ENCODE measurements at regions not wholly inside any gene's neighbourhood (a gene's known extent, or its start where the extent isn't known, plus 50 kb on each side); places are given as distances from the start of the nearest gene placed in this dataset.

DNA sequence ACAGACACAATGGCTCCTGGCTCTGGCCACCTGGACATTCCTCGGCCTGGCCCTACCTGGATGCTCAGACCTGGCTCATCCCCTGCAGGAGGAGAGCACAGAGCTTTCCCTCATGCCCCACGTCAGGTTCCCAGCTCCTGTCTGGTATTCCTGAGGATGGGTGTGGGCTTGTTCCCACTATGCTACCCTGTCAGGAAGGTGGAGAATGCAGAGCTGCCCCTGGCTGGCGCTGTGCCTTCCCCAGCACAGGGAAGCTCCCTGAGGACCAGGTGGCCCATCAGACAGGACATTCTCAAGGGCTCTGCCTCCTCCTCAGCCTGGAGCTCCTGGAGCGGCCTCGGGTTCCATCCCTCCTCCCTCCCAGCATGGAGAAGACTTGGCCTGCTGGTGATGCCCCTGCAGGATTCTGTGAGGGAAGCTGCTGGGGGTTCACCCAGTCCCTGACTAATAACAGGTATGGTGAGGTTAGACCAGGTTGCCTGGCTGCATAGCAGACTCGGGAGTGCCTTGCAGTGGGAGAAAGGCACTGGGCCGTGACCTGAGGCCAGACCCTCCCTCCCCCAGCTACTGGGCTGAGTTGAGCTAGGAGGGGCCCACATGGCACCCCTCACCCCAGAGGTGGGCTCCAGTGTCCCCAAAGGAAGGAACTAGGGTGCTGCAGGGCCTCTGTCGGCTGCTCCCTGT, 156.0 kb upstream of the MLN start:
- Histone ChIP-seq H3K4me3 (ENCODE audit: low read depth, low read length) (no peak overlapping the region), H3K4me1 (ENCODE audit: control insufficient read depth, insufficient read depth, low read length, unreplicated experiment) (no peaks in the 10 kb centered on the region), H2AFZ (ENCODE audit: low read length, unreplicated experiment) (no peak overlapping the region), H3K27ac (ENCODE audit: low read depth, low read length) (no peak overlapping the region), H3K27me3 (ENCODE audit: insufficient read depth, low read length) (peaks cover 29% of the 10 kb centered on the region), H3K36me3 (ENCODE audit: insufficient read depth, low read length) (no peaks in the 10 kb centered on the region), H3K79me2 (ENCODE audit: control insufficient read depth, insufficient read depth, low read length, unreplicated experiment) (no peaks in the 10 kb centered on the region)

DNA sequence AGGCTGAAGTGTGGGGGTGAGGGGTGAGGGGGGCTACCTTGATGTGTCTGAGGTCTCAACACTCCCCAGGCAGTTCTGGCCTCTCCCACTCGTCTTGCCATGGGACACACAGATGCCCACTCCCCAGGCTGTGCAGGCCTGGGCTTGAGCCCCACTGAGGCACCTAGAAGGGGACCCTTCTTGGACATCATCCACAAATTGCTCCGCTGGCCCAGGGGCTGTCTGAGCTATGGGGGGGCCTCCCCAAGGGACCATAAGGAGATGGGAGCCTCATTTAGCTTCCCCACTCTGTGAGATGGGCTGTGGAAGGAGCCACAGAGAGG, 155.5 kb upstream of the MLN start:
- Histone ChIP-seq H3K4me1 (ENCODE audit: control insufficient read depth, insufficient read depth, low read length, unreplicated experiment) (no peaks in the 10 kb centered on the region), H3K27me3 (ENCODE audit: insufficient read depth, low read length) (peaks cover 27% of the 10 kb centered on the region), H3K4me3 (ENCODE audit: low read depth, low read length) (no peak overlapping the region), H3K79me2 (ENCODE audit: control insufficient read depth, insufficient read depth, low read length, unreplicated experiment) (no peaks in the 10 kb centered on the region), H3K36me3 (ENCODE audit: insufficient read depth, low read length) (no peaks in the 10 kb centered on the region), H2AFZ (ENCODE audit: low read length, unreplicated experiment) (no peak overlapping the region), H3K27ac (ENCODE audit: low read depth, low read length) (no peak overlapping the region)

GRCh38 chr6:33958526-33959328, 154.9 kb upstream of the MLN start:
- Histone ChIP-seq H2AFZ (ENCODE audit: low read length, unreplicated experiment) (no peak overlapping the region), H3K4me3 (ENCODE audit: low read depth, low read length) (no peak overlapping the region), H3K4me1 (ENCODE audit: control insufficient read depth, insufficient read depth, low read length, unreplicated experiment) (no peaks in the 10 kb centered on the region), H3K27ac (ENCODE audit: low read depth, low read length) (no peak overlapping the region), H3K27me3 (ENCODE audit: insufficient read depth, low read length) (peaks cover 25% of the 10 kb centered on the region), H3K79me2 (ENCODE audit: control insufficient read depth, insufficient read depth, low read length, unreplicated experiment) (no peaks in the 10 kb centered on the region), H3K36me3 (ENCODE audit: insufficient read depth, low read length) (no peaks in the 10 kb centered on the region)

DNA sequence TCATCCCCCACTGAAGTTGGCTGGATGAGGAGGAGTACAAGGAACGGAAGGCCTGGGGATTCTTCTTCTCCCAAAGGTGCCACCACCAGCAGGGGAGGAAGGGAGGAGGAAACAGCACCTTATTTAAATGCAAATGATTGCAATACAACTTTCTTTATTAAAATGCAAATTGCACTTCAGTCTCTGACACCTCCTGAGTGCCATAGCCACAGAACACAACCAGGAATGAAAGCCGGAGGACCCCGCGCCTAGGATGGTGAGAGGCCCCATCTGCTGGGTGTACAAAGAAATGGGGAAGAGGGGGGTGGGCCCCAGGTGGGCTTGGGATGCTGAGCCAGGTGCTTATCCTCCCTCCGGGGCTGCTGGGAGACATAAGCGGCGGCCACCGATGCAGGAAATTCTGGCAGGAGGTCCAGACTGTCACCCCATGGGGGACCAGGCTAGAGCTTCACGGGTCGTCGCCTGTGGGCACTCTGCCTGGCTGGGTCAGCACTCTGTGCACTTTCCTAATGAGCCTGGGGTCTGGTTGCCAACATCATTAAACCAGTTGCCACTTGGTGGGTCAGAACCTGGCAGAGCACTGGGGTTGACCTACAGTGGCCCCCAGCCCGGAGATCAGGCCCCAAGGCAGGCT, 154.2 kb upstream of the MLN start:
- no peaks in the 10 kb centered on the region for H3K36me3 ChIP-seq (ENCODE audit: insufficient read depth, low read length)
- no peaks in the 10 kb centered on the region for H3K79me2 ChIP-seq (ENCODE audit: control insufficient read depth, insufficient read depth, low read length, unreplicated experiment)
- no peak overlapping the region for H2AFZ ChIP-seq (ENCODE audit: low read length, unreplicated experiment)
- H3K27me3 ChIP-seq (ENCODE audit: insufficient read depth, low read length): peaks cover 28% of the 10 kb centered on the region
- no peak overlapping the region for H3K4me3 ChIP-seq (ENCODE audit: low read depth, low read length)
- no peaks in the 10 kb centered on the region for H3K4me1 ChIP-seq (ENCODE audit: control insufficient read depth, insufficient read depth, low read length, unreplicated experiment)
- H3K27ac ChIP-seq (ENCODE audit: low read depth, low read length): no peak overlapping the region

DNA sequence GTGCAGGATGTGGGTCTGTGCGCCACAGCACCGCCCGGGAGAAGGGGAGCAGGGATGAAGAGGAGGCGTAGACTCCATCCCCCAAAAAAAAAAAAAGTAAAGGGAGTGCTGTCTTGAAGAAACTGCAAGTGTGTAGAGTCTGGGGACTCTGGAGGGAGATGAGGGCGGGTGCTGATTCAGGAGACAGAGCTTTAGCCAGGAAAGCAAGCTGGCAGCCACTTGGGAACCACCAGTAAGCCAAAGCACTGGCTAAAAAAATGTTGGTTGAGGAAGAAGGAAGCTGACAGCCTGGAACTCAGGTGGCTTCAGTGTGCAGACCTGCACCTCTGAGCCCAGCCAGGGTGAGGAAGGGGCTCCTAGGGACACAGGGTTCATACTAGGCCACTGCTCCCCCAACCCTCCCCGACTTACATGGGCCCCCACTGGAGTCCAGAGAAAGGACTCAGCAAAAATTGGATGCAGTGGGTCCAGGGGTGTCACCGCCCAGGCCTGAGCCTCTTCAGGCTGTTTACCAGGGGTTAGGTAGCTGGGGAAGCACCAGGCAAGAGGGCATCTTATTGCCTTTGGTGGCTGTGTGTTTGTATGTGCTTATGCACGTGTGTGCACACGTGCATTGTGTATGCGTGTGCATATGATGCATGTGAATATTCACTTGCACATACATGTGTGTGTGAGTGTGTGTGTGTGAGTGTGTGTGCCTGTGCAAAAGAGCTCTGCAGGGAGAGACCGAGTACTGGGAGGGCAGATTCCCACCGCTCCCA, 153.5 kb upstream of the MLN start:
- no peaks in the 10 kb centered on the region for H3K79me2 ChIP-seq (ENCODE audit: control insufficient read depth, insufficient read depth, low read length, unreplicated experiment)
- H3K4me3 ChIP-seq (ENCODE audit: low read depth, low read length): no peak overlapping the region
- peaks cover 34% of the 10 kb centered on the region for H3K27me3 ChIP-seq (ENCODE audit: insufficient read depth, low read length)
- no peak overlapping the region for H3K27ac ChIP-seq (ENCODE audit: low read depth, low read length)
- no peaks in the 10 kb centered on the region for H3K36me3 ChIP-seq (ENCODE audit: insufficient read depth, low read length)
- no peak overlapping the region for H2AFZ ChIP-seq (ENCODE audit: low read length, unreplicated experiment)
- no peaks in the 10 kb centered on the region for H3K4me1 ChIP-seq (ENCODE audit: control insufficient read depth, insufficient read depth, low read length, unreplicated experiment)

DNA sequence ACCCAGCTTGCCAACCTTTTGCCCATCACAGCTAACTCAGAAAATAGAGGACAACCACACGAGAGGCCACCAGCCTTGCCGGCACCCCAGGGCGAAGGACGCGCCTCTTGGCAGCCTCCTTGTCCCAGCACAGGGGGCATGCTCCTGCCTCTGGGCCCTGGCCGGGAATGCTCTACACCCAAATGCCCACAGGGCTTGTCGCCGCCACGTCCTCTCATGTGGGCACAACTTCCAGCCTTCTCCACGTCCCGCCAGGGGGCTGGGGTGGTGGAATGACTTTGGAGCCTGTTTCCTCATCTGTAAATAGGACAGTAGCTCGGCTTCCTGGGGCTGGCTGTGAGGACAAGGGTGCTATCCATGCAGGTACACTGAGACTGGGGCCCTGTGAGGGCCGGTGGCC, 152.4 kb upstream of the MLN start:
- Histone ChIP-seq H3K27me3 (ENCODE audit: insufficient read depth, low read length) (peaks cover 44% of the 10 kb centered on the region), H3K79me2 (ENCODE audit: control insufficient read depth, insufficient read depth, low read length, unreplicated experiment) (no peaks in the 10 kb centered on the region), H3K36me3 (ENCODE audit: insufficient read depth, low read length) (no peaks in the 10 kb centered on the region), H3K4me3 (ENCODE audit: low read depth, low read length) (no peak overlapping the region), H3K27ac (ENCODE audit: low read depth, low read length) (no peak overlapping the region), H2AFZ (ENCODE audit: low read length, unreplicated experiment) (no peak overlapping the region), H3K4me1 (ENCODE audit: control insufficient read depth, insufficient read depth, low read length, unreplicated experiment) (no peaks in the 10 kb centered on the region)

- H3K79me2 ChIP-seq (ENCODE audit: control insufficient read depth, insufficient read depth, low read length, unreplicated experiment): no peaks in the 10 kb centered on the region
- no peak overlapping the region for H3K27ac ChIP-seq (ENCODE audit: low read depth, low read length)
- H3K27me3 ChIP-seq (ENCODE audit: insufficient read depth, low read length): peaks cover 45% of the 10 kb centered on the region
- no peak overlapping the region for H3K4me3 ChIP-seq (ENCODE audit: low read depth, low read length)
- H2AFZ ChIP-seq (ENCODE audit: low read length, unreplicated experiment): no peak overlapping the region
- H3K4me1 ChIP-seq (ENCODE audit: control insufficient read depth, insufficient read depth, low read length, unreplicated experiment): no peaks in the 10 kb centered on the region
- no peaks in the 10 kb centered on the region for H3K36me3 ChIP-seq (ENCODE audit: insufficient read depth, low read length)
Measured at GRCh38 chr6:33955566-33955965, 151.8 kb upstream of the MLN start.

GRCh38 chr6:33954453-33954852, 150.7 kb upstream of the MLN start:
- H2AFZ ChIP-seq (ENCODE audit: low read length, unreplicated experiment): no peak overlapping the region
- no peak overlapping the region for H3K4me3 ChIP-seq (ENCODE audit: low read depth, low read length)
- no peaks in the 10 kb centered on the region for H3K79me2 ChIP-seq (ENCODE audit: control insufficient read depth, insufficient read depth, low read length, unreplicated experiment)
- H3K36me3 ChIP-seq (ENCODE audit: insufficient read depth, low read length): no peaks in the 10 kb centered on the region
- H3K27ac ChIP-seq (ENCODE audit: low read depth, low read length): no peak overlapping the region
- peaks cover 48% of the 10 kb centered on the region for H3K27me3 ChIP-seq (ENCODE audit: insufficient read depth, low read length)
- no peaks in the 10 kb centered on the region for H3K4me1 ChIP-seq (ENCODE audit: control insufficient read depth, insufficient read depth, low read length, unreplicated experiment)

DNA sequence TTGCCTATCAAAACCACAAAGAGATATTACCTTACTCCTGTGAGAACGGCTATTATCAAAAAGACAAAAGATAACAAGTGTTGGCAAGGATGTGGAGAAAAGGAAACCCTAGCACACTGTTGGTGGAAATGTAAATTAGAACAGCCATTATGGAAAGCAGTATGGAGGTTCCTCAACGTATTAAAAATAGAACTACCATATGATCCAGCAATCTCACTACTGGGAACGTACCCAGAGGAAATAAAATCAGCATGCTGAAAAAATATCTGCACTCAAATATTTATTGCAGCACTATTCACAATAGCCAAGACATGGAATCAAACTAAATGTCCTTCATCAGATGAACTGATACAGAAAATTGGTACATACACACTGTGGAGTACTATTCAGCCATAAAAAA, 149.4 kb upstream of the MLN start:
- Histone ChIP-seq H3K36me3 (ENCODE audit: insufficient read depth, low read length) (no peaks in the 10 kb centered on the region), H3K27me3 (ENCODE audit: insufficient read depth, low read length) (peaks cover 53% of the 10 kb centered on the region), H3K4me1 (ENCODE audit: control insufficient read depth, insufficient read depth, low read length, unreplicated experiment) (no peaks in the 10 kb centered on the region), H2AFZ (ENCODE audit: low read length, unreplicated experiment) (no peak overlapping the region), H3K4me3 (ENCODE audit: low read depth, low read length) (no peak overlapping the region), H3K27ac (ENCODE audit: low read depth, low read length) (no peak overlapping the region), H3K79me2 (ENCODE audit: control insufficient read depth, insufficient read depth, low read length, unreplicated experiment) (no peaks in the 10 kb centered on the region)

GRCh38 chr6:33952016-33952415, 148.2 kb upstream of the MLN start:
- H2AFZ ChIP-seq (ENCODE audit: low read length, unreplicated experiment): no peak overlapping the region
- H3K4me3 ChIP-seq (ENCODE audit: low read depth, low read length): no peak overlapping the region
- H3K27ac ChIP-seq (ENCODE audit: low read depth, low read length): no peak overlapping the region
- H3K27me3 ChIP-seq (ENCODE audit: insufficient read depth, low read length): peaks cover 52% of the 10 kb centered on the region
- H3K4me1 ChIP-seq (ENCODE audit: control insufficient read depth, insufficient read depth, low read length, unreplicated experiment): no peaks in the 10 kb centered on the region
- H3K79me2 ChIP-seq (ENCODE audit: control insufficient read depth, insufficient read depth, low read length, unreplicated experiment): no peaks in the 10 kb centered on the region
- no peaks in the 10 kb centered on the region for H3K36me3 ChIP-seq (ENCODE audit: insufficient read depth, low read length)

All from ACC112 (cell line).